ENCODE measurements at regions not wholly inside any gene's neighbourhood (a gene's known extent, or its start where the extent isn't known, plus 50 kb on each side); places are given as distances from the start of the nearest gene placed in this dataset.
A peak's percentile ranks its signal among the peaks of the same experiment; 100 is the strongest.

DNA sequence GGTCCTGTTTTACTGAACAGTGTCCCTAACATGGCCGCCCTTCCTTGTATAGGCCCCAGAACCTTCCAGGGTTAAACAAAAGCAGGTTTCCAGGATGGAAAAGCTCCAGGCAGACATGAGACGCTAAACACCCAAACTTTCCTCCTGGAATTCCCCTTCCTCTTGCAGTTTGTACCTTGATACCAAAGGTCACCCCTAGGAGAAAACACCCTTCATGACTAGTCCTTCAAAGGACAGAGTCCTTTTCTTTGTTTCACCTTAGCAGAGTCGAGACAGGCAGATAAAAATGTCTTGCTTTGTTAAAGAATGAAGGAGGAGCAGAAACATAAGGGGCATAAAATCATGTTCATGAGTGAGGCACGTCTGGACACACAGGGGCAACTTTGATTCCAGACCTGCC, 247.5 kb downstream of the BCOR start:
- DNase-seq = no peak

- no peak for DNase-seq
Measured at GRCh38 chrX:39850630-39851152, 247.1 kb downstream of the BCOR start.

DNA sequence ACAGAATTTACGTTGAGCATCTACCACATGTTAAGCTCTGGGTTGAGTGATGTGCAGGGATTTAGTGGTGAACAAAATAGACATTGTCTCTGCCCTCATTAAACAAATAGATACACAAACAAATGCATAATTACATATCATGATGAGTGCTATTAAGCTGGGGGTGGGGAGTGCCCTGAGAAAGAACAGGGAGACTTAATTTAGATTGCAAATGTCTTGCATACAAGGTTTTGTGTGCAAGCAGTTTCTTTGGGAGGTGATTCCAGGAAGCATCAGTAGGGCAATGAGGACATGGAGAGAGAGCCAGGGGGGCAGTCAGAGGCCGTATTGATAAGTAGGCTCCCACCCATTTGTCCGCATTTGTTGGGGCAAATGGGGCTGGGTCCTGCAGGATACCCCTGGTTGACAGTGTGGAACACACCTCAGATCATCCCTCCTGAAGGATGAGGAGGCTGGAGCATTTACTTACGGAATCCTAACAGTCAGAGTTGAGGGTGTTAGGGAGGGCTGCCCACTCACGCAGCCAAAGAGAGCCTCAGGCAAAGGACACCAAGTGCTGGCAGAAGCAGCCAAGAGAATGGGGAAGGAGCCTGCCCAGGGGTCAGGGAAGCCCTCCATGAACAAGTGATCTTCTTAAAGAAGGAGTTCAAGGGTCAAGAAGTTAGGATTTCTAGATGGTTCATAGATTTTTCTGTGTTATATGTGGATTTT, 245.9 kb downstream of the BCOR start:
- no peak for DNase-seq

DNA sequence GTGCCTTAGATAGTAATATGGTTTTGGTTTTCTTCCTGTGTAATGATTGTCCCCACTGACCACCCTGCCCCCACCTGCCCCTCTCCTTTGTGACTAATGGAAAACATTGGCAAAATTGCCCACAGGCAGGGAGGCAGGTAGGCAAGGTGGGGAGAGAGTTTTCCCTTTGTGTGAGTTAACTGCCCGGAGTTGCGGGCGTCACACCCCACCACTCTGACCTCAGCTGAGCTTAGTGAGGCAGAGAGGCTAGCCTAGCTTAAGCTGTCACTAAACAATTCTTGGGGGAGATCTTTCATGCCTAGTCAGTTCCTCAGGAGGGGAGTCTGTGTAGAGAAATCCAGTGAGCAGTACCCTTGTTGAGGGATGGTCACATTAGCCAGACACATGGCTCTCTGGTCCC, 245.3 kb downstream of the BCOR start:
- no peak for DNase-seq

- no peak for DNase-seq
Measured at GRCh38 chrX:39853417-39854030, 244.2 kb downstream of the BCOR start.

GRCh38 chrX:39854772-39855747, 242.7 kb downstream of the BCOR start:
- peak; percentile 8 for DNase-seq

DNA sequence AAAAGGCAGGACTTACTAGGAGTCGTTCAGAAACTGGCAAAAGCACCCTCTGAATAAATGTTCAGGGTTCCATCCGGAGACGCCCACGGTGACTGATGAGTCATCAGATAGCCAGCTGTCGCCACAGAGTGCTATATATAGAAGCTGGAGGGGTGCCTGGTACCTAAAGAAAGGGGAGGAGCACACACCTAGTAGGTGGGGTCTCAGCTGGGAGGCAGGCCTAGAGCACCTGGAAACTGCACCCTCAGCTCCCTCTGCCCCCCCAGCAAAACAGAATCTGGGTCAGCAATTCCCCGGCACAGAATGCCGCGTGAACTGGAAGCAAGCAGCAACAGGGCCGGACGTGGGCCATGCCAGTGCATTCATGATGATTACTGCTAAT, 242.0 kb downstream of the BCOR start:
- DNase-seq = no peak

DNA sequence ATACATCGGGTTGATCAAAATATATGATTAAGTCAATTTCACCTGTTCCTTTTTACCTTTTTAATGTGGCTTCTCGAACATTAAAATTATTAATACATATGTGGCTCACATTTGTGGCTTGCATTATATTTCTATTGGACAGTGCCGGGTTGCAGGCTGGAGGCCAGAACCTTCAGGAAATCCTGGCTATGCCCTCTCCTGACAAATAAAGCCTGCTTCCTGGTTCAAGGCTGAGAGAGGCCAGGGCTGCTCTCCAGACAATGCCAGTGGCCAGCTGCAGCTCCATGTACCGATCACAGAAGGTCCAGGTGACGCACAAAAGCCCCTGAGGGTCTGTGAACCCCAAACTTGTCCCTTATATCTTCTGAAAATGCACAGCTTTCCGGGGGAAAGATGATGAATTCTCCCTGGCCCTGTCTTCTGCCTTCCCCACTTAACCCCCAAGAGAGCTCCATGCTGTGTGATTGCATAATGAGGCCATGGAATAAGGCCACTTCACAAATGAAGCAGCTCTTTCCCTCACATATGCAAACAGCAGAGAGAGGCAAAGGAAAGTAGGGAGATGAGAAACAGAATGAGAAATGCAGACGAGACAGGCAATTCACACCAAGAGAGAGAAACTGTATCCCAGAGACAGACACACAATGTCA, 241.2 kb downstream of the BCOR start:
- no peak for DNase-seq

GRCh38 chrX:39857780-39858179, 240.0 kb downstream of the BCOR start:
- DNase-seq = no peak

DNA sequence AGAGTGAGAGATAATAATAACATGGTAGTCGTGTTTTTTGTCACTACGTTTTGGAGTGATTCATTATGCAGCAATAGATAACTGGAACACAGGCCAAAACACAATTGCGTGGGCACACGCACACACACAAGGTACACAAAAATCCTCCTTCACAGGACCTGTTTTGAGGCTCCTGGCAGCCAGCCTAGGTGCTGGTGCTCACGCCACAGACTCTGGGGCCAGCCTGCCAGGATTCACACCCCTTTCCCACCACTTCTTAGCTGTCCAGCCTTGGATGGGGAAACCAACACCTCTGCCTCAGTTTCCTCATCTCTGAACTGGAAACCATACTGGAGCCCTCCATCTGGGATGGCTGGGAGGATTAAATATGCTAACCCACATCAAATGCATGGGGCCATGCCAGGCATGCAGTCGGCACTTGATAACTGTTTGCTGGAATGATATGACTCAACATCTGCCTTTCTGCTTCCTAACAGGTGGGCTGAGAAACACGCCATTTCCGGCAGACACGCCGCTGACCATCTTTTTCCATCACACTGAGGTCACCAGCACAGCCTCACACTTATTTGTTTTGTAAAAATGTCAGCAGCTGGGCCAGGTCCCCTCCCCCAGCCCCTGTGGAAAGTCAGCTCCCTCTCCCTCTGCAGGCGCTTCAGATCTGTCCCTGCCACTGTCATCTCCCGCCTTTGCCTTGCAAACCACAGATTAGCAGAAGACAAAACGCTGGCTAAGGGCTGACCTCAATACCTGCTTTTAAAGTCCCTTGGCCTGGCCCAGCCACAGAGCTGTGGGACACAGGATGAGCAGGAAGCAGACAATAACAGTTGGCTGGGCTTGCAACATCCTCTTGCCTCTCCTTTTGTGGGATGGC, 237.5 kb downstream of the BCOR start:
- no peak for DNase-seq

DNA sequence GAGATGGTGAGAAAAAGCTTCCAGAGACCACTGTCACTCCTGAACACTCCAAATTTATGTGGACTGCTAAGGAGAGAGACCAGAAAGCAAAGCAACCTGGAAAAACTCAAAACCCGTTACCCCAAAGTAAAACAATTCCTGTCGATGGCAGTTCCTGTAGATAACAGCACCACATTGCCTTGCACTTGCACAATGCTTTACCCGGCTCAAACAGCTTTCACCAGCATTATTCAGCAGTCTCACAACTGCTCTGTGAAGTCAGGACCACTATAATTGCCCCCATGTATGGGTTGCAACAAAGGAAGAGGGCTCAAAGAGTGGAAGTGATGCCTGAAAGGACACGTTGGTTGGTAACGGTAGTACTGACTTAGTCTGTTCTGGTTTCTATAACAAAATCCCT, 234.8 kb downstream of the BCOR start:
- no peak for DNase-seq

GRCh38 chrX:39866229-39866628, 231.5 kb downstream of the BCOR start:
- no peak for DNase-seq

DNA sequence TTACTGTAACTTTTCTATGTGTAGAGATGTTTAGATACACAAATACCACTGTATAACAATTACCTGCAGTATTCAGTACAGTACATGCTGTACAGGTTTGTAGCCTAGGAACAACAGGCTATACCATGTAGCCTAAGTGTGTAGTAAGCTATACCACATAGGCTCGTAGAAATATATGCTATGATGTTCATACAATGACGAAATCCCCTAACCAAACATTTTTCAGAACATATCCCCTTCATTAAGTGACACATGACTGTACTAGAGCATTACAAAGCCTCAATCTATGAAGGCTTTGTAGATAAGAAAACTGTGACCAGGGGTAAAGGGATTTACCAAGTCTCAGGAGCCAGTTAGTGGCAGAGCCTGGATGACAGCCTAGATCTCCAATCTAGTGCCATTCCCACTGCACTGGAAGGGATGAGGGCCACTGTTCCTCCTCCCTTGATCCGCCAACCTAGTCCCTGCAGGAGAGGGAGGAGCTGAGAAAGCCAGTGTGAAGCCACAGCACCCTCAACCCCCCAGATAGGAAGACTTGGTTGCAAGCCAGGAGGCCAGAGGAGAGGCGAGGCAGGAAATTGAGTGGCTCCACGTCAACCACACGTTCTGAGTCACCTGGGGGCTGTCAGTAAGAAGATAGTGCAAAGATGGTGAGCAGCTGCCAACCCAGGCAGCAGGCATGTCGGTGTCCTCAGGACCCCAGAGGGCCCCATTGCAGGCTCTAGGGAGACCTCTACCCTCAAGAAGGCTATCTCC, 227.7 kb downstream of the BCOR start:
- DNase-seq = no peak

GRCh38 chrX:39871648-39872047, 226.1 kb downstream of the BCOR start:
- DNase-seq = no peak

- no peak for DNase-seq
Measured at GRCh38 chrX:39873117-39873516, 224.6 kb downstream of the BCOR start.

DNA sequence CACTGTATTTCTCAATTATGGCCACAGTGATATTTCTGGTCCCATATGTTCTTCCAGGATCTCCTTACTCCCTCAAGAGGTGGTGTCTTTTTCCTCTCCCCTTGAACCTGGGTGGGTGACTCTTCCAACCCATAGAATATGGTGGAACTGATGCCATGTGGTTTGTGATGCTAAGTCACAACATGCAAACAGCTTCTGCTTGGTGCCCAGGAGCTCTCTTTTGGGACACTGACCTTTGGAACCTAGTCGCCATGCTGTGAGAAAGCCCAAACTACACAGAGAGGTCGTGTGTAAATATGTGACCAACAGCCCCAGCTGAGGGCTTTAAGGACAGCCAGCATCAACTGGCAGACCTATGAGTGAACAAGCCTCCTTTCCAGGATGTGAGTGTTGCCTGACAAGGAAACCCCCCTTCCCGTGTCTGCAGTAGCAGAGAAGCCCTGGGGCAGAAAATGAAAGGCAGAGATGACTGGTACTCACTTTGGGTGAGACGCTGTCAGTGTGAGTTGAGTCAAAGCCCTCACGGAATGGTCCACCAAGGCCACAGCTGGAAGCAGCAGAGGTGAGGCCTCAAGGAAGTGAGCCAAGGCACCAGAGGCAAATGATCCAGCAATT, 223.4 kb downstream of the BCOR start:
- DNase-seq = no peak

- no peak for DNase-seq
Measured at GRCh38 chrX:39875834-39876628, 221.7 kb downstream of the BCOR start.

GRCh38 chrX:39877905-39878304, 219.9 kb downstream of the BCOR start:
- DNase-seq = no peak

- no peak for DNase-seq
Measured at GRCh38 chrX:39883666-39884065, 214.1 kb downstream of the BCOR start.

- DNase-seq = no peak
Measured at GRCh38 chrX:39886282-39886681, 211.5 kb downstream of the BCOR start.
